ENCODE measurements at regions not wholly inside any gene's neighbourhood (a gene's known extent, or its start where the extent isn't known, plus 50 kb on each side); places are given as distances from the start of the nearest gene placed in this dataset.
A peak's percentile ranks its signal among the peaks of the same experiment; 100 is the strongest.
"Not testable (repeated sequence)": the region's sequence is repeated elsewhere in the genome, so short reads cannot be mapped to it uniquely, and the experiment has no call there.

GRCh38 chr13:44825953-44826352 lies 163.3 kb downstream of the NUFIP1 start:
- no peaks in the 10 kb centered on the region for H4K20me1 ChIP-seq (ENCODE audit: insufficient read depth)
- no peaks in the 10 kb centered on the region for H3K79me2 ChIP-seq (ENCODE audit: low read depth)
- no peaks in the 10 kb centered on the region for H3K9me2 ChIP-seq (ENCODE audit: insufficient read depth)
- H3K4me3 ChIP-seq: no peak overlapping the region
- H3K36me3 ChIP-seq (ENCODE audit: low read depth): no peaks in the 10 kb centered on the region
- no peaks in the 10 kb centered on the region for H3K4me1 ChIP-seq (replicated peaks; ENCODE audit: insufficient read depth)
- CTCF ChIA-PET: no interaction called here
- H3K27ac ChIP-seq: no peak overlapping the region
- POLR2A ChIA-PET (ENCODE audit: unreplicated experiment): no interaction called here
- BruUV-seq (replicated peaks): no TSS peak
- H3K9me3 ChIP-seq (ENCODE audit: insufficient read depth, low read depth): no peaks in the 10 kb centered on the region
- H3K27me3 ChIP-seq (ENCODE audit: insufficient read depth, low read depth): no peaks in the 10 kb centered on the region
- no peak overlapping the region for H3K4me2 ChIP-seq
- H2AFZ ChIP-seq: no peak overlapping the region
- H3F3A ChIP-seq (ENCODE audit: insufficient read depth, low read depth): no peaks in the 10 kb centered on the region; the same call in 1 of the 2 replicates
- DNase-seq: no peak
- intact Hi-C loops (cut with micrococcal nuclease; ENCODE audit: unreplicated experiment): no loop called here
- TF ChIP-seq, protein P1, sequence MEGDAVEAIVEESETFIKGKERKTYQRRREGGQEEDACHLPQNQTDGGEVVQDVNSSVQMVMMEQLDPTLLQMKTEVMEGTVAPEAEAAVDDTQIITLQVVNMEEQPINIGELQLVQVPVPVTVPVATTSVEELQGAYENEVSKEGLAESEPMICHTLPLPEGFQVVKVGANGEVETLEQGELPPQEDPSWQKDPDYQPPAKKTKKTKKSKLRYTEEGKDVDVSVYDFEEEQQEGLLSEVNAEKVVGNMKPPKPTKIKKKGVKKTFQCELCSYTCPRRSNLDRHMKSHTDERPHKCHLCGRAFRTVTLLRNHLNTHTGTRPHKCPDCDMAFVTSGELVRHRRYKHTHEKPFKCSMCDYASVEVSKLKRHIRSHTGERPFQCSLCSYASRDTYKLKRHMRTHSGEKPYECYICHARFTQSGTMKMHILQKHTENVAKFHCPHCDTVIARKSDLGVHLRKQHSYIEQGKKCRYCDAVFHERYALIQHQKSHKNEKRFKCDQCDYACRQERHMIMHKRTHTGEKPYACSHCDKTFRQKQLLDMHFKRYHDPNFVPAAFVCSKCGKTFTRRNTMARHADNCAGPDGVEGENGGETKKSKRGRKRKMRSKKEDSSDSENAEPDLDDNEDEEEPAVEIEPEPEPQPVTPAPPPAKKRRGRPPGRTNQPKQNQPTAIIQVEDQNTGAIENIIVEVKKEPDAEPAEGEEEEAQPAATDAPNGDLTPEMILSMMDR (conservative IDR thresholded peaks at IDR 0.05): no peak
- no peak for TF ChIP-seq EZH2 (IDR thresholded peaks at IDR 0.05; ENCODE audit: low read depth)

- POLR2A ChIA-PET (ENCODE audit: unreplicated experiment); H3K4me2 ChIP-seq; H3K4me3 ChIP-seq; H3K9me3 ChIP-seq (ENCODE audit: insufficient read depth, low read depth); H3K27me3 ChIP-seq (ENCODE audit: insufficient read depth, low read depth); H4K20me1 ChIP-seq (ENCODE audit: insufficient read depth); H3F3A ChIP-seq (ENCODE audit: insufficient read depth, low read depth); H3K36me3 ChIP-seq (ENCODE audit: low read depth); DNase-seq; H2AFZ ChIP-seq; H3K27ac ChIP-seq; BruUV-seq (replicated peaks); H3K9me2 ChIP-seq (ENCODE audit: insufficient read depth); H3K79me2 ChIP-seq (ENCODE audit: low read depth); intact Hi-C loops (cut with micrococcal nuclease; ENCODE audit: unreplicated experiment); CTCF ChIA-PET: not testable (repeated sequence)
- peaks cover 14% of the 10 kb centered on the region for H3K4me1 ChIP-seq (replicated peaks; ENCODE audit: insufficient read depth)
These were observed 165.7 kb downstream of the NUFIP1 start for GRCh38 chr13:44823555-44823954.

DNA sequence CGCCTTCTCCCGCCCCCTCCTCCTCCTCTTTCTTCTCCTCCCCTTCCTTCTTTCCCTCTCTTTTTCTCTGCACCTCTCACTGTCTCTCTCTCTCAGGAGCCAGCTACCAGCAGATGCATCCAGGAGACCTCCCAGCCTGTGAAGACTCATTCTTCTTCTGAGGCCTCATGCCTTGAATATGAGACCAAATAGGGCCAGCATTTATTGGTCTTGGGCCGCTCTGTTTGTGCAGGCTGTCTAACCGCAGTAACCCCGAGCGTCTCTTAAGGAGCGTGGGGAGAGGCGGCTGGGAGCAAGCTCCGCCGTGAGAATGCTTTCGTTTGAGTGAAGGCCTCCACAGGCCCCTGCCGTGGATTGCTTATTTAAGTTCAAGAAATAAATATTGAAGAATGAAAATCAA lies 167.0 kb downstream of the NUFIP1 start:
- Histone ChIP-seq H3K4me1 (replicated peaks; ENCODE audit: insufficient read depth) (peaks cover 27% of the 10 kb centered on the region), H3K36me3 (ENCODE audit: low read depth) (peaks cover 4% of the 10 kb centered on the region; the same call in 1 of the 2 replicates), H2AFZ (no peak overlapping the region), H3F3A (ENCODE audit: insufficient read depth, low read depth) (peaks cover 22% of the 10 kb centered on the region), H3K9me2 (ENCODE audit: insufficient read depth) (no peaks in the 10 kb centered on the region), H3K9me3 (ENCODE audit: insufficient read depth, low read depth) (no peaks in the 10 kb centered on the region; the same call in 1 of the 2 replicates), H3K4me3 (no peak overlapping the region), H3K4me2 (no peak overlapping the region), H3K27me3 (ENCODE audit: insufficient read depth, low read depth) (no peaks in the 10 kb centered on the region), H3K79me2 (ENCODE audit: low read depth) (no peaks in the 10 kb centered on the region), H3K27ac (no peak overlapping the region), H4K20me1 (ENCODE audit: insufficient read depth) (no peaks in the 10 kb centered on the region)
- BruUV-seq (replicated peaks): no TSS peak
- no peak for DNase-seq
- no peak for TF ChIP-seq EZH2 (IDR thresholded peaks at IDR 0.05; ENCODE audit: low read depth)
- TF ChIP-seq, protein P1 (conservative IDR thresholded peaks at IDR 0.05): no peak
- ChIA-PET POLR2A (ENCODE audit: unreplicated experiment) (no interaction called here), CTCF (no interaction called here)
- intact Hi-C loops (cut with micrococcal nuclease; ENCODE audit: unreplicated experiment): no loop called here

- peaks cover 1% of the 10 kb centered on the region; the same call in 1 of the 2 replicates for H3K9me3 ChIP-seq (ENCODE audit: insufficient read depth, low read depth)
- TF ChIP-seq EZH2 (IDR thresholded peaks at IDR 0.05; ENCODE audit: low read depth): no peak
- TF ChIP-seq, protein P1 (conservative IDR thresholded peaks at IDR 0.05): no peak
- ChIA-PET CTCF (no interaction called here), POLR2A (ENCODE audit: unreplicated experiment) (interaction anchor here (0.6 kb wide), 1 partner anchor 21 kb away, joined by 6 read pairs; no protein-coding TSS in a partner anchor)
- H3K4me2 ChIP-seq: no peak overlapping the region
- H3K4me3 ChIP-seq: no peak overlapping the region
- intact Hi-C loops (cut with micrococcal nuclease; ENCODE audit: unreplicated experiment): loop anchor here (5.0 kb wide), 1 partner anchor 912 kb away; no protein-coding TSS in a partner anchor
- H3F3A ChIP-seq (ENCODE audit: insufficient read depth, low read depth): peaks cover 45% of the 10 kb centered on the region
- H3K79me2 ChIP-seq (ENCODE audit: low read depth): no peaks in the 10 kb centered on the region
- no peaks in the 10 kb centered on the region for H4K20me1 ChIP-seq (ENCODE audit: insufficient read depth)
- no peaks in the 10 kb centered on the region for H3K27me3 ChIP-seq (ENCODE audit: insufficient read depth, low read depth)
- TSS peak; percentile 35 for BruUV-seq (replicated peaks)
- no peak overlapping the region for H2AFZ ChIP-seq
- no peaks in the 10 kb centered on the region for H3K9me2 ChIP-seq (ENCODE audit: insufficient read depth)
- H3K4me1 ChIP-seq (replicated peaks; ENCODE audit: insufficient read depth): peaks cover 51% of the 10 kb centered on the region
- H3K36me3 ChIP-seq (ENCODE audit: low read depth): peaks cover 4% of the 10 kb centered on the region; the same call in 1 of the 2 replicates
- DNase-seq: no peak
- peak overlapping the region; percentile 86 for H3K27ac ChIP-seq
These were observed 169.5 kb downstream of the NUFIP1 start for GRCh38 chr13:44819772-44820171.
